GM18508 (cell line): ENCODE measurements at regions not wholly inside any gene's neighbourhood (a gene's known extent, or its start where the extent isn't known, plus 50 kb on each side); places are given as distances from the start of the nearest gene placed in this dataset.

Experiments
- ATAC-seq: cut with Tn5 transposase; IDR thresholded peaks from one replicate; pipeline ENCODE4 v1.9.1; 2021; ENCODE audit warnings: moderate number of reproducible peaks; ENCODE audit not compliant: insufficient read depth, unreplicated experiment

GRCh38 chr6:137745321-137745720, 121.7 kb upstream of the TNFAIP3 start:
- no peak for ATAC-seq

- ATAC-seq, result no peak
These were observed 120.8 kb upstream of the TNFAIP3 start for GRCh38 chr6:137746264-137746663.

GRCh38 chr6:137749696-137750211, 117.3 kb upstream of the TNFAIP3 start:
- no peak for ATAC-seq

GRCh38 chr6:137750297-137750696, 116.8 kb upstream of the TNFAIP3 start:
- no peak for ATAC-seq

DNA sequence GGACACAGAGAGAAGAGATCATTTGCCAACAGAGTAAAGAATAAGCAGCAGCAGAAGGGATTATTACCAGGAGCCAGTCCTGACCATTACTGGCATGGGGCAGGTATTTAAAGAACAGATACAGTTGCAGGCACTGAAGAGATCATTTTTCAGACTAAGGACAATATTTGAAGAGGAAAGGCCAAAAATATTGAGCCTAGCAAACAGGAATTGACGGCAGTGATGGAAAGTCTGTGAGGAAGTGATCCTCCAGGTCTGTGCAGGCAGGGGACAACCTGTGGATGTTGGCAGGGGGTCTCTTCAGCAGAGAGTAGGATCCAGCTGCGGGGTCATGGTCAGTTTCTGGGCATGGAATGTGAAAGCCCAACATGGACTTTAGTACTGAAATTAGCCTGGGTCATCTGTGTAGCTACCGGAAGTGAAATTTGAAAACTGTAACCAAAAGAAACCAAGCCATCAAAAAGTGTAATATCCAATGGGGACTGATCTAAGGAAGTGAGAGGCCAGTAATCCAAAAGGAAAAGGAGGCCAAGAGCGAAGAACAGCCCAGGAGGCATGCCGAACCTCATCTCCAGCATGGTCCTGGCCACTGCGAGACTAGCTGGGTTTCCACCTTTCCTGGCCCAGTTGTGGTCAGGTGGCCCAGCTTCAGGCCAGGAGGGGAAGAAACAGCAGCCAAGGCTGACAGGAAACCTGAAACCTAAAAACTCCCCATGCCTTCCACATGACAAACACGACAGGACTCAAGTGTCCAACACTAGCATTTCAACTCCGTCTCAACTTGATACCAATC, 115.1 kb upstream of the TNFAIP3 start:
- ATAC-seq, result no peak

DNA sequence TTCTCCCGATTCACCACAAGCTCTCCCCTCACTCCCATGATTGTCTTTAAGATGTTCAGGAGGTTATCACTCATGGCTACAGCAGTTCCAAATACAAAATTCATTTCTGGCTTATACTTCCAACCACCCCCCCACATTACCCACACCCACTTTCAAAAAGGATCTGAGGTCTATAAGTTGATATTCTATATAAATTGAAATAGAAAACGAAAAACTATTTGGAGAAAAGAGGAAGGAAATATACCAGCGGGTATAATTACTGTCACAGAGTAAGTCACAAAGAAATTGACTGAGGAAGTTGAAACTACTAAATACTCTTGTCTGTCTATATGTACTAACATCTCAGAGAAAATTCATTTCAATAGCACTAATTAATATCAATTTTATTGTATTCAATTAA, 112.7 kb upstream of the TNFAIP3 start:
- peak; percentile 50 for ATAC-seq

GRCh38 chr6:137754866-137755265, 112.2 kb upstream of the TNFAIP3 start:
- peak; percentile 16 for ATAC-seq

GRCh38 chr6:137755284-137755683, 111.8 kb upstream of the TNFAIP3 start:
- no peak for ATAC-seq

DNA sequence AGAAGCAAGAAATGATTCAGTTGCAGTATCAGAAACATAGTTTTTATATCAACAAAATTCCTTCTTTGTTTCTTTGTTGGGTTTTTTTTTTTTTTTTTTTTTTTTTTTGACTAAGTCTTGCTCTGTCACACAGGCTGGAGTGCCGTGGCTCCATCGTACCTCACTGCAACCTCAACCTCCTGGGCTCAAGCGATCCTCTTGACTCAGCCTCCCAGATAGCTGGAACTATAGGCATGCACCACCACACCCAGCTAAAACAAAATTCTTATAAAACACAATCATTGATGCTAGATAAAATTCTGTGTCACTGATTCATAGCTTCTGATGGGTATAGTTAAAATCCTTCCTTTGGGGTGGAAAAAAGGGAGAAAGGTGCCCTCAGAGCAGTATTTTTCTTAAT, 110.3 kb upstream of the TNFAIP3 start:
- ATAC-seq, result no peak

GRCh38 chr6:137758661-137759060, 108.4 kb upstream of the TNFAIP3 start:
- no peak for ATAC-seq

DNA sequence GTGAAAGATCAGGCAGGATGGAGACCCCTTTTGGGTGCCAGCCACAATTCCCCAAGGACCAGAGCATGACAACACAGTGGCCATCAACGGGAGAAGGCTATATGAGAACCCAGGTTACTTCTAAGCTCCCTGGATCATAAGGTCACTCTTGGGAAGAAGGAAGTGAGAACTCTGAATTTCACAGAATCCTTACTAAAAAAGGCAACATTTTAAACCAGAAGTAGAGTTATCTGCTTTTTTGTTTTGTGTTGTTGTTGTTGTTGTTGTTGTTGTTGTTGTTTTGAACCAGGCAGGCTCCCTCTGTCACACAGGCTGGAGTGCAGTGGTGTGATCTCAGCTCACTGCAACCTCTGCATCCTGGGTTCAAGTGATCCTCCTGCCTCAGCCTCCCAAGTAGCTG, 107.4 kb upstream of the TNFAIP3 start:
- ATAC-seq, result no peak

DNA sequence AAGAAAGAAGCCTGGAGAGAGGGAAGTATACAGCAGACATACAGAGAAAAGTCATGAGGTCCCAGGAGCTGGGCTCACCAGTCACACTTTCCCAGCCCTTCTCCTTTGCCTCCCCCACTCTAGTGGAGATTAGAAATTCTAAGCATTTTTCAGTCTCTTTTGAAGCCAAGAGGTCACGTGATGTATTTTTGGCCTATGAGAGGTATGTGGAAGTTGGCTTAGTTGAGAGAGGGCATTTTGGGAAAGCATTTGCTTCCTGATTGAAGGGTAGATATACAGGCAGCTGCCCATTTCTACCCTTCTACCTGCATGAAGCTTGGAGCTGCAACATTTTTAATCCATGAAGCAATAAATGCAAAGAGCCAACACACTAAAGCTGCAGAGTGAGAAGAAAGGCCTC, 106.0 kb upstream of the TNFAIP3 start:
- no peak for ATAC-seq

GRCh38 chr6:137761487-137761886, 105.6 kb upstream of the TNFAIP3 start:
- no peak for ATAC-seq

- ATAC-seq, result no peak
These were observed 104.6 kb upstream of the TNFAIP3 start for GRCh38 chr6:137762168-137763090.

DNA sequence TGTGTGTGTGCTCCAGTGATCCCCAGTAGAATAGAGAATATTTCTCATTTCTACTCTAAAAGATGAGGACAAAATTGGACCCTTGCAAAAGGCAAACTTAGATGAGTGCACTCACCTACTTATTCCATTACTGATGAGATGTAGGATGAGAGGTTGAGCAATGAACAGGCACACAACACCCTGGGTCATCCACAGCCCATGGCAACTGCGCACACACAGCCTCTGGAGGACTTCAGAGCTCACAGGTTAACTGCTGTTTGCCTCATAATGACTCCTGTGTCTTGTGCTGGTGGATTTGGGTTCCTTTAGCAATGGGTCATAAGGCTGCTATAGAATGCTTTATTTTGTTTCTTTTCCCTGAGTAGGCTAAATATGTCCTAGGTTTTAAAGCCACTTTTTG, 103.6 kb upstream of the TNFAIP3 start:
- ATAC-seq, result no peak

DNA sequence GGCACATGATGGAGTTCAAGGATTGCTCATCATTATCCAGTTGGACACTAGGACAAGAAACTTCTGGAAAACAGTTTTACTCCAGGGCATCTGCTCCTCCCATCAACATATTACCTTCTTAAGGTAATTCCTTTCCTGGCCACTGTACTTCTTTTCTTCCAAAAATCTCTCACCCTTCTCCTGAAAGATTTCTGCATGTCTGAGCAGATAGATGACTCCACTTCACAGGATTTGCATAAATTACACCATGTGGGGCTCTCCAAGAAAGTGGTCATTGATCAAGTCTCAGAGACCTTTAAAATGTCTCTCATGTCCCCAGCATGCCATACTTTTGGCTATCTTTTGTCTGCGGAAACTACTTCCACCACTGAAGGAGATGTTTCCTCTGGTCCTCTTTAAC, 103.2 kb upstream of the TNFAIP3 start:
- ATAC-seq, result no peak

DNA sequence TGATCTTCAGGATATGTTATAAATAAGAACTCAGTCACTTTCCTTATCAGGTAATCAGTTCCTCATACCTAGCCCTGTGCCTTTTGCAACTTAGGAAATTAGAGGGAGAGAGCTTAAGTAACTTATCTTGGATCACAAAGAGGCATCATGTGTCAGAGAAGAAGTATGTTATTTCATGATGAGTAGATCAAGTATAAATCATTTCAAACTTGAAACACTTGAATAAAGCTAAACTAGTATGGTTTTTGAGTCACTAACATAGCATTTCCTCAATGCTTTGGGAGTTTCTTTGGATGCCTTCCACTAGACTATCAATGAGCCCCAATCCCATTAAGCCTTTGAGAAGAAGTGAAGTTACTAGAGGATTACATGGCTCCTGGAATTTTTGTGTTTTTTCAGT, 102.6 kb upstream of the TNFAIP3 start:
- no peak for ATAC-seq

DNA sequence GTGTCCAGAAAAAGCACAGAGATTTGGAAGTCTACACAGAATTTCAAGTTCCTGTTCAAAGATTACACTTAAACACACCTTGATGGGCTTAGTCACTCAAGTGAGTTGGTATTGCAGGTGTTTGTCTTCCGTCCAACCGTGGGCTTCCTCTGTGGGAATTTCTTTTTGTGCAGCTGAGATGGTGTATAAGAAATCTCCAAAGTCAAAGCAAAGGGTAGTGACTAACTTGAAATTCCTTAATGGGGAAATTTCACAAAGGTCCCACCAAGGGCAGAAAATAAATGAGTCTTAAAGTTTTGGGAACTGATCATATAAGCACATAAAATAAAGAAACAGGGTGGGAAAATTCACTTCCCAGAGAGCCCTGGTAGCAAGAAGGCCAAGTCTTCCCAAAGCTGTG, 102.0 kb upstream of the TNFAIP3 start:
- no peak for ATAC-seq

DNA sequence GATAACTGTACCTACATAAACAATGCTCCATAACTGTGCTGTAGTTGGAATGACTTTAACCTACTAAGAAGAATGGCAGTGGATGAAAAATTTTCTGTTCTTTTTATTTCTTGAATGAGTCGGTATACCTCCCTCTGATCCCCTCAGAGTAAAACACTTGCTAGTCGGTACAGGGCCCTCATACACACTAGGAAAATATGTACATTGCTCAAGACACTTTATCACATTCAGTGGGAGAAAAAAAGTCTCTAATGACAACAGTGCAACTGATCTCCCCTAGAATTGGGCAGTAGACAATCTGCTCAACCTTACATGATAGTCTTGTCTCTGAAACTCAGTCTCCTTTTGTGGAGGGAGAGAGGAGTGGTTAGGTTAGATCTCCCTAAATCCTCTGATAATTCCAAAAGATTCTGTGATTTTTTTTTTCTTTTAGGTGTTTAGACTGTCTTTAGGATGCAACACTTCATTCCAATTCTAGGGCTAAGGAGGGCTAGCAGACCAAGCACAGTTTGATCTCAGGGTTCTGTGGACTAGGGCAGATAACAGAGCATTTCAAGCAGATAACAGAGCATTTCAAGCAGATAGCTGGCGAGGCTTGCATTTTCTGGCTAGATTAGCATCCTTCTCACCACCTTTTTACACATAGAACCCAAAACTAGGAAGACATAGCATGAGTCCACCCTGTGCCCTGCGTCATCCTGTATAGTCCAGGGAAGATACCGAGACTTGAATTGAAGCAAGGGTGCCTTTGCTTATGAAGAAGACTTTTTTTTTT, 100.3 kb upstream of the TNFAIP3 start:
- no peak for ATAC-seq

DNA sequence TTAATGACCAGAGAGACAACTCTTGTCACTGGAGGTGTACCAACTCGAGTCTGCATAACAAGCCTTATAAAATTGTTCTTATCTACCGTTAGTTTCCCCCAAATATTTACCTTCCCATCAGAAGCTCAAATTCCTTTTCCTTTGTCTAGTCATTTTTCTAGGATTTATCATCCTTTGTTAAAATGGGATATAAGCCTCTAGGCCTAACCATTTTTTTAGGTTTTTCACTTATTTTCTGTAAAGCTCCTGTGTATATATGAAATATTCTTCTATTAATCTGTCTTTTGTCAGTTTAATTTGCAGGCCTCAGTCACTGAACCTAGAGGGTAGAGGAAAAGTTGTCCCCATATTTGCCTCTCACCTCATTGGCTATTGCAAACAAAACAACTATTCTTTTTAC, 99.6 kb upstream of the TNFAIP3 start:
- no peak for ATAC-seq
